Midbrain (tissue), 1 donor: ENCODE measurements at regions not wholly inside any gene's neighbourhood (a gene's known extent, or its start where the extent isn't known, plus 50 kb on each side); places are given as distances from the start of the nearest gene placed in this dataset.

Experiments
- DNase-seq: peaks from one replicate; lab custom pipeline; 2025; lab: John Stamatoyannopoulos, UW

DNA sequence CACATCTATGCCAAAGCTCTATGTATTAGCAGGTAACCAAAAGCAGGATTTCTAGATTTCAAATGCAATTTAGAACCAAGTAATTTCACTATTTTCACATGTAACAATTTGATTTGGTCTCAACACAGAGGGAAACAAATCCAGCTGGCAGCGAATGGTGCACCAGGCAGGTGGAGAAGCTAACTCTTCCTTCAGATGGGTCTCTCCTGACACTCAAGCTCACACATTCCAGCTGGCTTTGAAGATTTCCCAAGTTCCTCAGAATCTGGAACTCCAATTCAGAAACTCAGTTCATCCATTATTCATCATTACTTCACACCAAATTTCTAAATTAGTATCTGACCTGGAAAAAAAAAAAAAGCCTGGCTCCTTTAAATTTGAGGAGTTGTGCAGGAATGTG, 318.1 kb upstream of the NECTIN3 start:
- no peak for DNase-seq

DNA sequence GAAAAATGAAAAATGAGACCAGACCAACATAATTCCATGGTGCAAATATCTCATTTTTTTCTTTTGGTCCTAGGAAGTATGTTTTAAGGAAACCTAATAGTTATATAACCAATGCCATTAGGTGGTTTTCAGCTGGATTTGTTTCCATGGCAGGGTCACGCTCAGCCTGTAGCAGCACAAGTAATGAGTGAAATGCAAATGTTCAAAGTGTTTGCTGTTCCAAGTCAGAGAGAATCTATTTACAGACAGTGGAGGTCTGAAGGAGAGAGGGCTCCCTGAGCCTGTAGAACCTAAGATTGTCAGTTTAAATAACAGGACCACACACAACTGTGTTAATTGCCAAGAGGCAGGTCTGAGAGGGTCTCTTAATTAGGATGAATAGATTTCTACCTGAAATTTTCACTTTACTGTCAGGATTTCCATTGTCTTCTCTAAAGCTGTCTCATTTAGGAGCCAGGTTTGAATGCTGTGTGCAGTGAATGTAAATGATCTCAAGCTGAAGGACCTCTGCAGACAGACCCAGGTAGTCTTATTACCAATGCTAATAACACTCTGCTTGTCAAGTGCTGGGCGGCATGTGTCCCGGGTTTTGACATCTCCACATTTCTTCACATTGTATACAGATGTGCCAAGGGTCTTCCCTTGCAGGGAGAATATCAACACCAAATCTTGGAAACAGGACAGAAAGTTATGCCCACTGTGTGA, 317.3 kb upstream of the NECTIN3 start:
- DNase-seq, result peak; percentile 14

DNA sequence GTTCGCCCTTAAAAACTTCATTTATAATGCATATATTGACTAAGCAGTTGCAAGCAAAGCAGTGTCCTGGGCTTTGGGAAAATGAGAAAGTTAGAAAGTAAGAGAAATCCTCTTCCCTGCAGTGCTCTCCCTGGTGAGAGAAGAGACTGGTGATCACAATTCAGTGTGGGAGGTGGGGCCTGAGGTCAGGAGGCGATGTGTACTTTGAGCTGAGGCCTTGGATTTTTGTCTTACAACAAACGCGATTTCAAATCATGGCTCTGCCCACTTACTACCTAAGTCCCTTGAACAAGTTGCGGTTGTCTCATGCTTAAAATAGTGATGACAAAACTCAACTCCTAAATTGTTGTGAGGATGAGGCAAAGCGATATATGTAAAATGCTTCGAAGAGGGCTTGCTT, 316.3 kb upstream of the NECTIN3 start:
- no peak for DNase-seq

DNA sequence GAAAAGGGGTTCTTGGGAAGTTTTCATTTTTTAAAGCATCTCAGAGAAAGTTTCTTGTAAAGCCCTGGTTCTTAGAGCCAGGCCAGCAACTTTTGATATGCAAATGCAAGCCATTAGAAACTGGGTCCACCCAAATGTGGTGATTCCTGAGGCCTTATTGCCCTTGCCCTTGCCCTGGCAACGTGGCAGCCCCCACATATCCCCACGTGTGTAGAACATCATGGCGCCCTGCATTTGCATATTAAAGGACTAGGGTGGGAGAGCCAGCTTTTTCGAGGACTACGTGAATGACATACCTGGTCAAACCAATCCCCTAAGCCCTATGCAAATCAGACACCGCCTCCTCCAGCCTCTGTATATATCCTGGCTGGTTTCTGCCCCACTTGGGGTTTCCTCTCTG, 314.9 kb upstream of the NECTIN3 start:
- DNase-seq, result no peak

DNA sequence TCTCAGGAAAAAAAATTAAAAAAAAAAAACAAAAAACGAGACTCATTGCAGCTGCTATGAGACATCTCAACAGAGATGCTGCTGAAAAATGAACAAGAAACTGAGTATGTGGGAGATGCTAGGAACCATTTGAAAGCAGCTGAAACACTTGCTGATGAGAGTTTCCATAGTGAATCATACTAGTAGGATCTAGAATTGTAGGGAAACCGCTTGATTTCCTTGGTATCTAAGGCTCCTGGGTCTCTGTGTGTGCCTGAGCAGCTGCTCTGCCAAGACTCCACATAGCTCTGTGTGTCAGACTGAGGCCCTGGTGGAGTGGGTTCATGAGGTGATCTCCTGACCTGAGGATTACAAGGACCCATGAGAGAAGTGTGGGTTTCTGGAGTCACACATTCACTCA, 313.4 kb upstream of the NECTIN3 start:
- DNase-seq, result no peak

DNA sequence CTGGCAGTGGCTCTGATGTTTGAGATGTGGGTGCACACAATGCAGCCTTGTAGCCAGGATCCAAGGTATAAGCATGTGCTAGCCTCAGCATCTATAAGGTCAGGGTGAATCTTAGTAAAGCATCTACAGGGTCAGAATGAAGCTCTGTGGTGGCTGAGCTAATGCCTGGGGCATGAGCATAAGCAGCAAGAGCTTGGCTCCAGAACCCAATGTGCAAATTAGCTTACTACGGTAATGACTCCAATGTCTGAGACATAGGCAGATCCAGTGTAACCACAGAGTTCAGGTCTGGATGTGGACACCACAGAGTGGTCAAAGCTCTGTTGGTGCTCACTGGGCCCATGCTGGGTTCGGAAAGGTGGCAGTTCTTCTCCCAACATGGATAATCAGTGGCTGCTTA, 304.5 kb upstream of the NECTIN3 start:
- no peak for DNase-seq

DNA sequence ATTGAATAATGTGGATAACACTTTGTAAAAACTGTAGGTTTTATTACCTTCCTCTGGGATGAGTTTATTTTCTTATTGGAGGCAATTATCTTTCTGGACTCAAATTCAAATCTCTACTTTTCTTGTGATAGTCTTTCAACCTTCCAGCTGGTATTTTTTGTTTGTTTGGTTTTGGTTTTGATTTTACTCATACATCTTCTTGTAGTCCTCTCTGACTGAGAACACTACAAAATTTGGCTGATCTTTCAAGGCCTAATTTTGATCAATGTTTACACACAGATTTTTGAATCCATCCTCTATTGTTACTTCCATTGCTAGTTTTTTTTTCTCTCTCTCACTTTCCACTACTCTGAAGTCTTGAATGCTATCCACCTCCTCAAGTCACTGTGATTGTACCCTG, 303.8 kb upstream of the NECTIN3 start:
- no peak for DNase-seq

DNA sequence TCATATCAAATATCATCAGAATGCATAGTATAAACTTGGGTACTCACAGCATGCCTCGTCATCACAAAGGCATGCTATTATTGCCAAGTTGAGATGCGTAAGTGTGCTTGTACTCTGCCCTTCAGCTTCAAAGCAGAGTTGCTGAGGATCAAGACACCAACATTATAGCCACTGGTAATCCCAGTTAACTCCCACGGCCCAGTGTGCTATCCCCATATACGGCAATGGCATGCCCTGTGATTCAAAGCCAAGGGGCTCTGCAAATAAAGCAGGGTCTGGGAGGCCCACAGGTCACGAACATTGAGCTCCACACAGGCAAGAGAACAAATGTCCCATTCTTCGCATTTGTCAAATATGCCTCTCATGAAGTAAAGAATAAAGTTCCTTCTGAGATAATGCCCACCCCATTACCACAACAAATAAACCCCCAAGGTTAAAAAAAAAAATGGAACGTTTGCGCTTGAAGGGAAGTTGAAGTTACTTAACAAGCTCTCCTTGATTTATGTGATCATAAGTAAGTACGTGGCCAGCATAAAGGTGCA, 298.1 kb upstream of the NECTIN3 start:
- no peak for DNase-seq

DNA sequence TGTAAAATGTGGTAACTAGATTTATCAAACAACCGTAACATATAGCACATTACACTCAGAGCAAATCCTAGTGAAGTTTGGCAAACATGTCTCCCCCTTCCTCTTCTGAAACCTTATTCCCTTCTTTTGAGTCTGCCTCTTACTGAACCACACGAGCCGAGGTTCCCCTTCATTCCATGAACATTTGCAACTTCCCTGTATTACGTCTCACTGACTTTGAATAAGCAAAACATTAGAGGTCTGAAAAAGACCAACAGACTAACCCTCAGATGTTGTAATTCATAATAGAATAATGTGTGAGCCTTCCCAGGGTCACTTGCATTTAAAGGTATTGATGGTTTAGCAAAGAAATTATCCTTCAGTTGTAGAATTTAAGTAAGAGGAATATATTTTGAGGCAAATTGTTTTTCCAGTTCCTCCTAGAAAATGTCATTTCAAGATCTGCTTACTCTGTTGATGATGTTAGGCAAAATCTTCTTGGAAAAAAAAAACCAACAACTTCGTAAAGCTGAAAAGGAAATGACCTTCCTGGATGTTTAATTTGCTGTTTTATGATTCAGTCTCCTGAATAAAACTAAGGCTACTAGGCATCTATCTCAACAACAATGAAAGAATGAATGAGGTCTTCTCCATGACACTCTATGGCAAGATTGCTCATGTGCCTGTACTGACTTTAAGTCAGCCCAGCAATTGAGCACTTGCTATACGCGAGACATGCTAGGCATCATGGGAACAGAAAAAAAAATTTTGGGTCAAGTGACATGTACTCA, 296.9 kb upstream of the NECTIN3 start:
- DNase-seq, result no peak

DNA sequence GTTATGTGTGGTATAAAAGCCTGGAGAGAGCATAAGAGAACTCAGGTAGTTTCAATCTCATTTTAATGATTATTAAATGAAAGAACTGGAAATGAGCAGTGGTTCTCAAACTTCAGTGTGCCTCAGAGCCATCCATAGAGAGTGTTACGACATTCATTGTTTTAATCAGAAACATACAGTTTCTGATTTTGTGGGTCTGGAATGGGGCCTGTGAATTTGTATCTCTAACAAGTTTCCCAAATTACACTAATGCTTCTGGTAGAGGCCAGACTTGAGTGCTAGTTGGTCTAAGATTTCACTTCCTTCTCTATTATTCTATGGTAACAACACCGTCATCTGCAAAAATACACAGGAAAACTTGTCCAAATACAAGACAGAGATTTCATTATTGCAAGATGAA, 292.0 kb upstream of the NECTIN3 start:
- no peak for DNase-seq

DNA sequence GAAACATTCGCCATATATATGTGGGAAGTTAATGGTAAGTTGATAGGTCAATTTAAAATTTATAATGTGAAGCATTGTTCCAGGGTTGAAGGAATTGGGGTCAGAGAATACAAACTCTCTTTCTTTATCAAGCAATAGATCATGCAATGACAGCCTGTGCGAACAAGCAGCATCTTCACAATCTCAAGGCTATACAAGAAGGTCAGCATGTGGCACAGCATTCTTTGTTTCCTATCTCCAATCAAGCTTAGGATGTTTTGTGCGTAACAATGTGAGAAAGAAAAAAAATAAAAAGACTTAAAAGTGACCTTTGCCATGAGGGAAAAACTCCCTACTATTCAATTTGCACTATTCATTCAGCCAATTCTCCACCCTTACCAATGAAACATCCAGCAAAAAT, 288.1 kb upstream of the NECTIN3 start:
- DNase-seq, result no peak

DNA sequence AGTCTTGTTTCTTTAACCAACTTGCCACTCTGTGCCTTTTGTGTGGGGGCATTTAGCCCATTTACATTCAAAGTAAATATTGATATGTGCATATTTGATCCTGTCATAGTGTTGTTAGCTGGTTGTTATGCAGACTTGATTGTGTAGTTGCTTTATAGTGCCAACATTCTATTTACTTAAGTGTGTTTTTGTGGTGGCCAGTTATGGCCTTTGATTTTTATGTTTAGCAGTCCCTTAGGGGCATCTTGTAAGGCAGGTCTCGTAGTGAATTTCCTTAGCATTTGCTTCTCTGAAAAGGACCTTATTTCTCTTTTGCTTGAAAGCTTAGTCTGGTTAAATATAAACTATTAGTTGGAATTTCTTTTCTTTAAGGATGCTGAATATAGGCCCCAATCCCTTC, 282.8 kb upstream of the NECTIN3 start:
- DNase-seq, result no peak

DNA sequence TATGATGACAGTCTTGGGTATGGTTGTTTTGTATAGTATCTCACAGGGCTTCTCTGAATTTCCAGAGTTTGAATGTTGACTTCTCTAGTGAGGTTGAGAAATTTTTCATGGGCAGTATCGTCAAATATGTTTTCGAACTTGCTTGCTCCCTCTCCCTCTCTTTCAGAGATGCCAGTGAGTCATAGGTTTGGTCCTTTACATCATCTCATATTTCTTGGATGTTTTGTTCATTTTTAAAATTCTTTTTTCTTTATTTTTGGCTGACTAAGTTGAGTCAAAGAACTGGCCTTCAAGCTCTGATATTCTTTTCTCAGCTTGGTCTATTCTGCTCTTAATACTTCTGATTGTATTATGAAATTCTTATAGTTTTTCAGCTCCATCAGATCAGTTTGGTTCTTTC, 282.3 kb upstream of the NECTIN3 start:
- DNase-seq, result no peak

DNA sequence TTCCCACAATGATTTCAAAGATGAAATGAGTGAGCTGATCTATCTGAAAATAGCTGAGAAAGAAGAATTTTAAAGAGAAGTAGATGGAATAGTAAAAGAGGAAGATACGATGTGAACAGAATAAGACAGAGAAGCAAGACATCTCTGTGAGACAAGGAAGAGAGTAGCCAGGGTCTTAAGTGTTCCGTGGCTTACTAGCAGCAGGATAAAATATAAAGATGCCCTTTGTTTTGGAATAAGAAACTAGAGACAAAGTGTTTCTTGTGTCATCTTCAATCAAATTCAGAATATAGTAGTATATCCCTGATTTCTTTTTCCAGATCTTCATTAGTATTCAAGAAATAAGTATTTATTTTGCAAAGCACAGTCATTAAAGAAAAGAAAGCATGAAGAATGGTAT, 281.0 kb upstream of the NECTIN3 start:
- DNase-seq, result no peak

DNA sequence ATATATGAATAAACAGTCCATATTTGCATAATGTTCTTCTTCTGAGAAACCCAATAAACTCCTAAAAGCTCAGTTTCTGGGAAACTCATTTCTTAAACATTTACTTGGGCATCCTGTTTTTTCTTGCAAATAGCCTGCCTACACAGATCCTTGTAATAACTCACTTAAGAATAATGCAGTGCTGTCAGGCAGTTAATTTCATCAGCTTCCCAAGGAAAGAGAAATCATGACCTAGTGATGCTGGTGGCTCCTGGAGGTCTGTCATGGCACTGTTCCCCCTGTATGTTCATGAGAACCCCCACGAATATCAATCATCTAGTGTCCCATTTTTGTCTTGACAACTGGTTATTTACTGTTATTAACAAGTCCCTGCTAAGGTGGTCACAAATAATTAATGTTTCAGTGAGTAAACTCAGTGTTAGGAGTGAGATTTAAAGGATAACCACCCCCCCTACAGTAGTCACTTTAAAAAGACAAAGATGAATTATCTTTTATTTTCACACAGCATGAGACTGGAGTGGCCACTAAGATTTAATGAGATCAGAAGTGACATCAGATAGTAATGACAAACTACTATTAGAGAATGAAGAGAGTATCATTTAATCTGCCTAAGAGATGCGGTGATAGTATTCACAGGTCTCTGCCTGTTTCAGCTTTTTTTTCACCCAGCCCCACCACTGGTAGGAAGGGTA, 279.5 kb upstream of the NECTIN3 start:
- DNase-seq, result no peak

DNA sequence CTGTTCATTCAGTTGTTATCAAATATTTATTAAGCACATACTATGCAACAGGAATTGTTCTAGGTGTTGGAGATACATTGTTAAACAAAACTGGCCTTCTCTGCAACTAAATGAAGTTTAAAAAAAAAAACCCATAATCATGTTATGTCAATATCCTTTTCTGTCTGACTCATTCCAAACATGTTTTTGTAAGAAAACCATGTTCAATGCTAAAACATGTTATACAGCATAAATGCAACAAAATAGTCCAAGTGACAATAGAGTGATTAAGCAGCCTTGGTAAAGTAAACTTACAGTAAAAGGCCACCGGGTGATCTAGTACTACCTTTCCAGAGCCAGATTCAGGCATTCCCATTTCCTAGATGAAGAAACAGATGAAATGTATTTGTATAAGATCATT, 278.0 kb upstream of the NECTIN3 start:
- no peak for DNase-seq

DNA sequence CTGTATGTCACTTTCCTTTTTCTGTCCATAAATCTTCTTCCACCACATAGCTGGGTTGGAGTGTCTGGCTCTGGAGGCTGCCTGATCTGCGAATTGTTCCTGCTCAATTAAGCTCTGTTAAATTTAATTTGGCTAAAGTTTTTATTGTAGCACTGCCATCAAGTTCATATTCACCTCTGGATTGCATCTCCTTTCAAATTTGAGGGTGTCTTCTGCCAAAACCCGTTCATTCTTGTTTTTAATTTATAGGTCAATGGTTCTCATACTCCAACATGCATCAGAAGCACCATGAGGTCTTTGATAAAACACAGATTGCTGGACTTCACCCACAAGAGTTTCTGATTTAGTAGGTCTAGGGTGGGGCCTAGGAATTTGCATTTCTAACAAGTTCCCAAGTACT, 276.5 kb upstream of the NECTIN3 start:
- no peak for DNase-seq

DNA sequence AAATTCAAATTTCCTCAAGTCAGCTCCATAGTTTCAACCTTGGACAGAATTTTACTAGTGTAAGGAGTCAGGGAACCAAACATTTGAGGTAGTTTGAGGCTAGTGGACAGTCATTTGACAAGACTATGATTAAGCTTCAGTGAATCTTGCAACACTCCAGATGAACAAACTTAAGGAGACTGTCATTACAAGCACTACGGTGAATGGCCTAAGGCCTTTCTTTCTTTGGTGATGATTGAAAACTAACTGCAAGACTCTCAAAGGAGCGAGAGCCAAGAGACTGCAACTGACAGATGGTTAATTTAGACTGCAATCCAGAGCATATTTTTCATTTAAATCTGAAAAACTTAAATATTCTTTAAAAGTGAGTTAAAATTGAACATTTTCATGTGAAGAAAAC, 272.3 kb upstream of the NECTIN3 start:
- no peak for DNase-seq

DNA sequence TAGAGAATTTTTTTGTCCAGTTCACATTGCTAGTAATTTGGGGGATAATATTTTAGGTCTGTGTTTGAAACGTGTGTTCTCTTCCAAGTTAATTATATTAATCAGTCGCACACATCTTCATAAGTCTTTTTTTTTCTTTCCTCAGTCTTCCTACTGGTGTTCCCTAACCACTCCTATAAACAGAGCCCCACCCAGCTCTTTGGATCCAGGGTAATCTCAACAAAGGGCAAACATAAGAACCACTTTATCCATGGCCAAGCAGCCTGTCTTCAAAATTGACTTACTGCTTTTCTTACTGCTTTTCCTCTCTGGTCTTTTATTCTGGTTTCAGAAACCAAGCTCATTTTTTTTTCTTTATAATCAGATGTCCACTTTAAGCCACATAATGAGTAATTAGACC, 266.8 kb upstream of the NECTIN3 start:
- no peak for DNase-seq

DNA sequence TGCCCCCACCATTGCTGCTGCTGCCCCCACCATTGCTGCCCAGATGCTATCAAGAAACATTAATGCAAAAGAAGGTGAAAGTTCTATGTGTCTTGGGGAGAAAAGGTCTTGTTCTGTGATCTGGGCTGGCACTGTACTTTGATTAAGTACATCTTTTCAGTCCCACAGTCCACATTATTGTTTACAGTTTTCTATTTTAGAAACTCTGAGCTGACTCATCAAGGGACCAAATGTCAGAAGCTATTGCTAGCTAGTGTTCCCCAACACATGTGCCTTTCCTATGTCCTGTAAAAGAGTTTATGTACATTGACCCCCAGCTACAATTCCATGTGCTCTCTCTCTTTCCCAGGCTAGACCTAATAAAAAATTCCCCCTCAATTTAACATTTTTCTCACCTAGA, 264.7 kb upstream of the NECTIN3 start:
- DNase-seq, result no peak

DNA sequence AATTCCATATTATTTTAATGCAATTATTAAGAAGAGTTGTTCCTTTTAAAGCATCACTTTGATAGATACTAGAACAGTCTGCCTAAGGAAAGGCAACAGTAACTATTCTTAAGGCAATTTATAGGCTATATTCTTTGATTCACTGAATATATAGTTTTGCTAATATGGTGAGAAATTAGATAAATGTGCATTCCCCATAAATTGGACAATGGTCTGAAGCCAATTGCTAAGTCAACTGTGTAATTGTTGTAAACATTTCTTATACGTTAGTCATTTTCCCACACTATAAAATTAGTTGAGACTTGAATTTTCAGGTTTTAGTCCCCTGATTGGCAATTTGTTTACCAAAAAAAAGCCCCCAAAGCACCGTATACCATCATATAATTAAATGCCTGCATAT, 263.0 kb upstream of the NECTIN3 start:
- no peak for DNase-seq

DNA sequence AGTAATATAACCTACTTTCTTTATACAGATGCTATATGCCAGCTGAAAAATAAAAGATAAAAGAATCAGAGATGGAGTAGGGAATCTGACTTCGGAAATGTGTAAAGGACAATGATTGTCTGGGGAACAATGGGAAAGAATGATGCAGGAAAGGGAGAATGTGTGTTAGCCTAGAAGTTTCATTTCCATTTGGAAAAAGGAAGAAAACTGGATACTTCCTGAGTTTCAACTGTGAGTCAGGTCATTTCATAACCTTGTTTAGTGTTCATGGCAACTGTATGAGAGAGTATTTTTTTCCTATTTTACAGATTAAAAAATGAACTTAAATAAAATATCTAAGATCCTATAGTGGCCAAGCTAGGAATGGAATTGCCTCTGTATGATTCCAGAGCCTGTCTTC, 261.3 kb upstream of the NECTIN3 start:
- no peak for DNase-seq

DNA sequence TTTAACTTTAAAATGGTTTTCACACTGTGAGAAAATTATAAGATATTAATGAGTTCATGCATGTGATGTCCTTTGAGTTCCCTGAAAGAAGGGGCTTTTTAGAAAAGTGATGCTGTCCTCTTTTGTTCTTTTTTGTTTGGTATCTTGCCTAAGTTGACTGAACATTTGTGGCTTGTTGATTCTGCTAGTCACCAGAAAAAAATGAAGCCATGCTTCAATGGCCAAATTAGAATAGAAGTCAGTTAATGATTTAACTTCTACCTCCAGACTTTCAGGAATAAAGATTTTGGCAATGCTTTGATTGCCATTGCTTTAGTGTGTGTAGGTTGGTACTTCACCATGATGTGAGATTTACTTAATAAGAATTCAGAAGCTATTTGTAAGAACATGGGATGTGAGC, 260.6 kb upstream of the NECTIN3 start:
- DNase-seq, result no peak
